DND-41 (cell line): ENCODE measurements at regions not wholly inside any gene's neighbourhood (a gene's known extent, or its start where the extent isn't known, plus 50 kb on each side); places are given as distances from the start of the nearest gene placed in this dataset.

Experiments
- ATAC-seq: fragments of 200-7000 bp; cut with Tn5 transposase; 3 replicates; pipeline ENCODE4 v1.9.1; 2021; ENCODE audit warnings: low read depth; ENCODE audit not compliant: insufficient read depth
- DNase-seq: peaks from one replicate; pipeline ENCODE4 v3.0.0-alpha.2; 2020
- H2AFZ ChIP-seq: 2 replicates; pipeline ENCODE4 v1.6.0; 2012; ENCODE audit warnings: low read depth, low read length
- H3K27ac ChIP-seq: 2 replicates; pipeline ENCODE4 v1.5.1; 2012; ENCODE audit warnings: low read length, inconsistent platforms
- H3K27me3 ChIP-seq: fragments of 200-600 bp; sonication (generic); 2 replicates; pipeline ENCODE4 v1.6.0; 2012; ENCODE audit warnings: low read length, mild to moderate bottlenecking, inconsistent platforms; ENCODE audit not compliant: insufficient read depth, poor library complexity
- H3K36me3 ChIP-seq: 2 replicates; pipeline ENCODE4 v1.5.1; 2012; ENCODE audit warnings: low read length, inconsistent platforms; ENCODE audit not compliant: insufficient read depth
- H3K4me1 ChIP-seq: 2 replicates; pipeline ENCODE4 v1.5.1; 2012; ENCODE audit warnings: mild to moderate bottlenecking, low read length; ENCODE audit not compliant: insufficient read depth
- H3K4me2 ChIP-seq: 2 replicates; pipeline ENCODE4 v1.6.0; 2012; ENCODE audit warnings: mild to moderate bottlenecking, moderate library complexity, low read length, inconsistent platforms; ENCODE audit not compliant: insufficient read depth
- H3K4me3 ChIP-seq, 2 experiments: fragments of 200-600 bp in 1 of 2; shearing (Covaris generic) in 1 of 2; 2 replicates each; pipeline ENCODE4 v1.5.1; 2012 to 2016; ENCODE audit warnings: inconsistent platforms in 2 of 2, low read length in 2 of 2, mild to moderate bottlenecking in 2 of 2, low read depth in 1 of 2, moderate library complexity in 1 of 2
- H3K79me2 ChIP-seq: 2 replicates; pipeline ENCODE4 v1.6.0; 2012; ENCODE audit warnings: low read length, inconsistent platforms; ENCODE audit not compliant: insufficient read depth
- H3K9ac ChIP-seq: 2 replicates; pipeline ENCODE4 v1.6.0; 2012; ENCODE audit warnings: low read depth, mild to moderate bottlenecking, inconsistent platforms, low read length, moderate library complexity
- H3K9me3 ChIP-seq: 2 replicates; pipeline ENCODE4 v1.5.1; 2012; ENCODE audit warnings: low read length, moderate library complexity, mild to moderate bottlenecking, inconsistent platforms; ENCODE audit not compliant: insufficient read depth, severe bottlenecking
- H4K20me1 ChIP-seq: 2 replicates; pipeline ENCODE4 v1.6.0; 2012; ENCODE audit warnings: low read length; ENCODE audit not compliant: insufficient read depth
- CTCF ChIP-seq: IDR thresholded peaks from 2 replicates; pipeline ENCODE4 v1.5.1; 2012; ENCODE audit warnings: borderline replicate concordance, low read length, moderate library complexity, mild to moderate bottlenecking; ENCODE audit not compliant: poor library complexity, severe bottlenecking; ENCODE audit errors: extremely low read depth
- EZH2 ChIP-seq: IDR thresholded peaks from 3 replicates; pipeline ENCODE4 v1.6.1; 2012; ENCODE audit warnings: borderline replicate concordance, low read depth, mild to moderate bottlenecking, moderate library complexity, low read length, inconsistent platforms; ENCODE audit not compliant: severe bottlenecking

- Histone ChIP-seq H3K27ac (no peak overlapping the region), H3K79me2 (no peaks in the 10 kb centered on the region), H2AFZ (no peak overlapping the region), H3K4me2 (no peak overlapping the region), H3K4me3 (no peak overlapping the region), H3K9ac (no peak overlapping the region), H3K27me3 (no peaks in the 10 kb centered on the region), H3K36me3 (no peaks in the 10 kb centered on the region), H3K9me3 (peaks cover 13% of the 10 kb centered on the region), H3K4me1 (no peaks in the 10 kb centered on the region), H4K20me1 (no peaks in the 10 kb centered on the region)
- DNase-seq (no peak), ATAC-seq (no peak)
- TF ChIP-seq EZH2 = no peak
- no peak for TF ChIP-seq CTCF
Observed at GRCh38 chr1:59159557-59160203, 137.2 kb upstream of the FGGY start.

DNA sequence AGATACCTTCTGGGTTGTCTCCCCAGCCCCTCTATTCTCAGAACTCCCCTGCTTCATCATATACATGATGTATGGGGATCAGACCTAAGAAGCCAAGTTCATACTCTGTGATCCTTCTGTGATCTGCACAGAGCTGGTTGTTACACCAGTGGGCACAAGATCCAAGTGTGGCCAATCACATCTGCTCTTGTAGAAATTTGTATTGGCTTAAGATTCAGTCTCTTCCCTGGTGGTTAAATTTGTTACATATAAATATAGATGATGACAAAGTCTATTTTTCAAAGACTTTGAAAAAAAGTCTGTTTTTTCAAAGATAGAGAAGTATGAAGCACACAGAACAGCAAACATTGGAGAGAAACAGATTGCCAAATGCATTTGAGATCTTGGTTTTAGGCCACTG, 135.8 kb upstream of the FGGY start:
- H3K27me3 ChIP-seq = no peaks in the 10 kb centered on the region
- no peak for DNase-seq
- ATAC-seq = no peak

GRCh38 chr1:59162665-59163064, 134.2 kb upstream of the FGGY start:
- H3K27me3 ChIP-seq = no peaks in the 10 kb centered on the region
- H3K27ac ChIP-seq = no peak overlapping the region
- H3K9me3 ChIP-seq = peaks cover 13% of the 10 kb centered on the region
- no peaks in the 10 kb centered on the region for H3K36me3 ChIP-seq
- no peak for ATAC-seq
- no peak for DNase-seq
- no peak for TF ChIP-seq EZH2
- TF ChIP-seq CTCF = no peak
- H3K9ac ChIP-seq = no peak overlapping the region
- no peaks in the 10 kb centered on the region for H3K4me1 ChIP-seq
- no peak overlapping the region for H2AFZ ChIP-seq
- no peaks in the 10 kb centered on the region for H4K20me1 ChIP-seq
- no peak overlapping the region for H3K4me3 ChIP-seq
- H3K4me2 ChIP-seq = no peak overlapping the region
- no peaks in the 10 kb centered on the region for H3K79me2 ChIP-seq

More for the DNA sequence above, 135.8 kb upstream of the FGGY start:
- Histone ChIP-seq H3K36me3 (no peaks in the 10 kb centered on the region), H3K79me2 (no peaks in the 10 kb centered on the region), H3K4me3 (no peak overlapping the region), H4K20me1 (no peaks in the 10 kb centered on the region), H3K4me1 (no peaks in the 10 kb centered on the region), H3K9me3 (peaks cover 13% of the 10 kb centered on the region), H3K9ac (no peak overlapping the region), H3K4me2 (no peak overlapping the region), H2AFZ (no peak overlapping the region), H3K27ac (no peak overlapping the region)
- no peak for TF ChIP-seq CTCF
- no peak for TF ChIP-seq EZH2
